Panc1 (cell line): ENCODE measurements at regions not wholly inside any gene's neighbourhood (a gene's known extent, or its start where the extent isn't known, plus 50 kb on each side); places are given as distances from the start of the nearest gene placed in this dataset.

ENCODE experiments used
- CTCF ChIP-seq: fragments of 450-650 bp; IDR thresholded peaks from 2 replicates; pipeline ENCODE4 v1.5.1; 2017; ENCODE audit warnings: mild to moderate bottlenecking
- POLR2AphosphoS5 ChIP-seq: IDR thresholded peaks from 2 replicates; pipeline ENCODE4 v1.6.1; 2012; ENCODE audit warnings: mild to moderate bottlenecking, low read depth, low read length, moderate library complexity
- SIN3A ChIP-seq: IDR thresholded peaks from 2 replicates; pipeline ENCODE4 v1.6.1; 2012; ENCODE audit warnings: low read depth, mild to moderate bottlenecking, low read length, moderate library complexity, borderline replicate concordance; ENCODE audit not compliant: insufficient read depth
- TCF7L2 ChIP-seq: IDR thresholded peaks from 2 replicates; pipeline ENCODE4 v1.6.1; 2011; ENCODE audit warnings: mild to moderate bottlenecking, low read depth, low read length, inconsistent platforms
- TF ChIP-seq, protein P1 (sequence below), 2 experiments: IDR thresholded peaks; 2 replicates each; pipeline ENCODE4 v1.6.1; 2011 to 2012; ENCODE audit warnings: low read depth in 2 of 2, control low read depth in 1 of 2, low read length in 1 of 2, mild to moderate bottlenecking in 1 of 2, moderate library complexity in 1 of 2; ENCODE audit not compliant: insufficient read depth in 1 of 2

GRCh38 chr12:90181216-90181615, 472.6 kb upstream of the ATP2B1 start:
- TF ChIP-seq CTCF (no peak), POLR2AphosphoS5 (no peak), TCF7L2 (no peak), SIN3A (no peak)
- TF ChIP-seq, protein P1, sequence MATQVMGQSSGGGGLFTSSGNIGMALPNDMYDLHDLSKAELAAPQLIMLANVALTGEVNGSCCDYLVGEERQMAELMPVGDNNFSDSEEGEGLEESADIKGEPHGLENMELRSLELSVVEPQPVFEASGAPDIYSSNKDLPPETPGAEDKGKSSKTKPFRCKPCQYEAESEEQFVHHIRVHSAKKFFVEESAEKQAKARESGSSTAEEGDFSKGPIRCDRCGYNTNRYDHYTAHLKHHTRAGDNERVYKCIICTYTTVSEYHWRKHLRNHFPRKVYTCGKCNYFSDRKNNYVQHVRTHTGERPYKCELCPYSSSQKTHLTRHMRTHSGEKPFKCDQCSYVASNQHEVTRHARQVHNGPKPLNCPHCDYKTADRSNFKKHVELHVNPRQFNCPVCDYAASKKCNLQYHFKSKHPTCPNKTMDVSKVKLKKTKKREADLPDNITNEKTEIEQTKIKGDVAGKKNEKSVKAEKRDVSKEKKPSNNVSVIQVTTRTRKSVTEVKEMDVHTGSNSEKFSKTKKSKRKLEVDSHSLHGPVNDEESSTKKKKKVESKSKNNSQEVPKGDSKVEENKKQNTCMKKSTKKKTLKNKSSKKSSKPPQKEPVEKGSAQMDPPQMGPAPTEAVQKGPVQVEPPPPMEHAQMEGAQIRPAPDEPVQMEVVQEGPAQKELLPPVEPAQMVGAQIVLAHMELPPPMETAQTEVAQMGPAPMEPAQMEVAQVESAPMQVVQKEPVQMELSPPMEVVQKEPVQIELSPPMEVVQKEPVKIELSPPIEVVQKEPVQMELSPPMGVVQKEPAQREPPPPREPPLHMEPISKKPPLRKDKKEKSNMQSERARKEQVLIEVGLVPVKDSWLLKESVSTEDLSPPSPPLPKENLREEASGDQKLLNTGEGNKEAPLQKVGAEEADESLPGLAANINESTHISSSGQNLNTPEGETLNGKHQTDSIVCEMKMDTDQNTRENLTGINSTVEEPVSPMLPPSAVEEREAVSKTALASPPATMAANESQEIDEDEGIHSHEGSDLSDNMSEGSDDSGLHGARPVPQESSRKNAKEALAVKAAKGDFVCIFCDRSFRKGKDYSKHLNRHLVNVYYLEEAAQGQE (IDR thresholded peaks at IDR 0.05; ENCODE audit: insufficient read depth in 1 of 2, low read depth in 2 of 2, low read length in 1 of 2), result no peak
